ENCODE measurements at regions not wholly inside any gene's neighbourhood (a gene's known extent, or its start where the extent isn't known, plus 50 kb on each side); places are given as distances from the start of the nearest gene placed in this dataset.

- no peaks in the 10 kb centered on the region for H3K4me1 ChIP-seq
- no peak overlapping the region for H3K4me3 ChIP-seq
- WGBS, 5 donors, result 77 to 86% (median 80%) methylated on average over 5 of the region's 5 CpGs
- TF ChIP-seq POLR2A (IDR thresholded peaks at IDR 0.05) (no peak), POLR2AphosphoS5 (IDR thresholded peaks at IDR 0.05) (no peak), CTCF (IDR thresholded peaks at IDR 0.05 in 8 of 11, conservative IDR thresholded peaks at IDR 0.05 in 3 of 11) (no peak)
- H3K27me3 ChIP-seq (replicated peaks in 1 of 7), result no peaks in the 10 kb centered on the region
- H3K36me3 ChIP-seq, result no peaks in the 10 kb centered on the region
- intact Hi-C loops (cut with DNase I; ENCODE audit: low total_unique reads), result no loop called here
- no peak overlapping the region for H3K27ac ChIP-seq
- no peak for DNase-seq
- H3K9me3 ChIP-seq, result no peaks in the 10 kb centered on the region
These were observed 352.7 kb upstream of the SLC39A10 start for GRCh38 chr2:195304310-195304709.

GRCh38 chr2:195300631-195301030, 356.4 kb upstream of the SLC39A10 start:
- H3K9me3 ChIP-seq, result peaks cover 0 to 3% (median 0%) of the 10 kb centered on the region in 8 donors
- H3K4me1 ChIP-seq, result no peaks in the 10 kb centered on the region
- H3K4me3 ChIP-seq, result no peak overlapping the region
- H3K27ac ChIP-seq, result no peak overlapping the region
- no peak for DNase-seq
- WGBS, 5 donors, result 91 to 97% (median 95%) methylated on average over 2 of the region's 2 CpGs
- intact Hi-C loops (cut with DNase I; ENCODE audit: low total_unique reads), result no loop called here
- H3K27me3 ChIP-seq (replicated peaks in 1 of 7), result no peaks in the 10 kb centered on the region
- H3K36me3 ChIP-seq, result no peaks in the 10 kb centered on the region
- no peak for TF ChIP-seq POLR2AphosphoS5 (IDR thresholded peaks at IDR 0.05)
- TF ChIP-seq CTCF (IDR thresholded peaks at IDR 0.05 in 8 of 11, conservative IDR thresholded peaks at IDR 0.05 in 3 of 11), result no peak
- TF ChIP-seq POLR2A (IDR thresholded peaks at IDR 0.05), result no peak

GRCh38 chr2:195299600-195299999, 357.4 kb upstream of the SLC39A10 start:
- H3K9me3 ChIP-seq, result peaks cover 0 to 13% (median 3%) of the 10 kb centered on the region in 8 donors
- no peaks in the 10 kb centered on the region for H3K27me3 ChIP-seq (replicated peaks in 1 of 7)
- intact Hi-C loops (cut with DNase I; ENCODE audit: low total_unique reads), result no loop called here
- H3K36me3 ChIP-seq, result no peaks in the 10 kb centered on the region
- H3K27ac ChIP-seq, result no peak overlapping the region
- no peak for DNase-seq
- WGBS, 5 donors, result 52 to 82% (median 76%) methylated on average over 1 of the region's 1 CpG
- no peak overlapping the region for H3K4me3 ChIP-seq
- H3K4me1 ChIP-seq, result no peaks in the 10 kb centered on the region
- TF ChIP-seq POLR2AphosphoS5 (IDR thresholded peaks at IDR 0.05) (no peak), POLR2A (IDR thresholded peaks at IDR 0.05) (no peak), CTCF (IDR thresholded peaks at IDR 0.05 in 8 of 11, conservative IDR thresholded peaks at IDR 0.05 in 3 of 11) (no peak)

- intact Hi-C loops (cut with DNase I; ENCODE audit: low total_unique reads), result no loop called here
These were observed 360.5 kb upstream of the SLC39A10 start for GRCh38 chr2:195296490-195296889.

More at GRCh38 chr2:195296490-195296889, 360.5 kb upstream of the SLC39A10 start:
- Histone ChIP-seq H3K4me3 (no peak overlapping the region), H3K9me3 (peaks cover 0 to 21% (median 5%) of the 10 kb centered on the region in 8 donors), H3K27me3 (replicated peaks in 1 of 7) (no peaks in the 10 kb centered on the region), H3K4me1 (no peaks in the 10 kb centered on the region), H3K27ac (no peak overlapping the region), H3K36me3 (no peaks in the 10 kb centered on the region)
- DNase-seq, result no peak
- no peak for TF ChIP-seq POLR2AphosphoS5 (IDR thresholded peaks at IDR 0.05)
- no peak for TF ChIP-seq CTCF (IDR thresholded peaks at IDR 0.05 in 8 of 11, conservative IDR thresholded peaks at IDR 0.05 in 3 of 11)
- TF ChIP-seq POLR2A (IDR thresholded peaks at IDR 0.05), result no peak
- 59 to 69% (median 64%) methylated on average over 1 of the region's 1 CpG for WGBS, 5 donors

Data from spleen (tissue), 11 donors.